ENCODE measurements at regions not wholly inside any gene's neighbourhood (a gene's known extent, or its start where the extent isn't known, plus 50 kb on each side); places are given as distances from the start of the nearest gene placed in this dataset.

GRCh38 chr11:130531061-130531460, 82.6 kb downstream of the ADAMTS15 start:
- Histone ChIP-seq H3K79me2 (ENCODE audit: control insufficient read depth, insufficient read depth, low read length) (no peaks in the 10 kb centered on the region), H3K36me3 (ENCODE audit: control insufficient read depth in 2 of 2, extremely low read depth in 1 of 2, insufficient read depth in 2 of 2, low read length in 2 of 2) (no peaks in the 10 kb centered on the region), H2AFZ (ENCODE audit: control insufficient read depth, low read length) (no peak overlapping the region), H3K4me3 (ENCODE audit: control insufficient read depth in 2 of 3, extremely low read depth in 1 of 3, insufficient read depth in 2 of 3, low read depth in 1 of 3, low read length in 3 of 3) (no peak overlapping the region), H3K4me2 (ENCODE audit: control insufficient read depth, extremely low read depth, insufficient read depth, low read depth, low read length) (no peak overlapping the region), H3K9ac (ENCODE audit: control insufficient read depth, extremely low read depth, insufficient read depth, low read length) (no peak overlapping the region), H4K20me1 (ENCODE audit: control insufficient read depth, extremely low read depth, insufficient read depth, low read length) (no peaks in the 10 kb centered on the region), H3K4me1 (ENCODE audit: control insufficient read depth, extremely low read depth, insufficient read depth, low read length) (peaks cover 20% of the 10 kb centered on the region), H3K27ac (ENCODE audit: control insufficient read depth, insufficient read depth, low read length) (no peak overlapping the region), H3K9me3 (ENCODE audit: control insufficient read depth, low read depth, low read length) (no peaks in the 10 kb centered on the region), H3K9me1 (ENCODE audit: control insufficient read depth, extremely low read depth, insufficient read depth, low read length) (no peaks in the 10 kb centered on the region), H3K27me3 (ENCODE audit: control insufficient read depth, extremely low read depth, insufficient read depth, low read length) (no peaks in the 10 kb centered on the region)
- DNase-seq (ENCODE audit: low read depth, low spot score), result no peak
- no peak for FAIRE-seq
- TF ChIP-seq CTCF (optimal IDR thresholded peaks at IDR 0.05 in 1 of 3, IDR thresholded peaks at IDR 0.05 in 1 of 3, conservative IDR thresholded peaks at IDR 0.05 in 1 of 3; ENCODE audit: extremely low read depth in 1 of 3, insufficient read depth in 2 of 3, low read length in 3 of 3) (peak in 2 of 3 experiments; percentile 5 to 7), EZH2 (IDR thresholded peaks at IDR 0.05; ENCODE audit: low read length) (no peak)
- dilution Hi-C loops (cut with MboI; ENCODE audit: extremely low pct_ligation_motif_present, low sequenced_read_pairs), result no loop called here

DNA sequence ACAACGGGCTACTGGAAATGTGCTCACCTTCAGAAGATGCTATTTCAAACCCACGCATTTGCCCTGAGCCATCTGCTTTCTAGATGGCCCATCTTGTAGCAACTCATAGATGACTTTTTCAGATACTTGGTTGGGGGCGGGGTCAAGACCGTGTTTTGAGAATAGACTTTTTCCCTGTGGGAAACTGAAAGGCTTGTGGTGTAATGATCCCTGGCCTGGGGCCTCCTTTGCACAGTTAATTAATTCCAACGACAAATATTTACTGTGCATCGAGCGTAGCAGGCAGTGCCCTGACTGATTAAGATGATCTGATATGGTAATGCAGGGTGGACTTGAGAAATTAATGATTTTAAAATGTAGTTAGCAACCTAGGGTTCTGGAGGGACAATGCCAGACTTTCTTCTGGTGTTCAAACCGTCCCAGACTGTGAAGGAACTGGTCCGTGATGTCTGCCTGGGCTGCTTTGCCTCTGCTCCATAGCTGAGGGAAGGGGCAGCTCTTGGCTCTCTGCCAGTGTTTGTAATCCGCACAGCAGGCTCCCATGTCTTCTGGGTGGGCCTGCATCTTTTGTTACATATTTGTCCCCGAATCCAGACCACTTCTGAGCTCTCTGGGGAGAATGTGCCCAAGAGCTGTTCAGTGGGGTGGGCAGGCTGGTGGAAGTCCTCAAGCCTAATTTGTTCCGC, 84.8 kb downstream of the ADAMTS15 start:
- Histone ChIP-seq H3K4me2 (ENCODE audit: control insufficient read depth, extremely low read depth, insufficient read depth, low read depth, low read length) (no peak overlapping the region), H4K20me1 (ENCODE audit: control insufficient read depth, extremely low read depth, insufficient read depth, low read length) (no peaks in the 10 kb centered on the region), H3K36me3 (ENCODE audit: control insufficient read depth in 2 of 2, extremely low read depth in 1 of 2, insufficient read depth in 2 of 2, low read length in 2 of 2) (no peaks in the 10 kb centered on the region), H3K9me3 (ENCODE audit: control insufficient read depth, low read depth, low read length) (no peaks in the 10 kb centered on the region), H3K27ac (ENCODE audit: control insufficient read depth, insufficient read depth, low read length) (no peak overlapping the region), H3K4me3 (ENCODE audit: control insufficient read depth in 2 of 3, extremely low read depth in 1 of 3, insufficient read depth in 2 of 3, low read depth in 1 of 3, low read length in 3 of 3) (no peak overlapping the region), H3K9me1 (ENCODE audit: control insufficient read depth, extremely low read depth, insufficient read depth, low read length) (no peaks in the 10 kb centered on the region), H3K9ac (ENCODE audit: control insufficient read depth, extremely low read depth, insufficient read depth, low read length) (no peak overlapping the region), H3K4me1 (ENCODE audit: control insufficient read depth, extremely low read depth, insufficient read depth, low read length) (peaks cover 10% of the 10 kb centered on the region), H3K79me2 (ENCODE audit: control insufficient read depth, insufficient read depth, low read length) (no peaks in the 10 kb centered on the region), H3K27me3 (ENCODE audit: control insufficient read depth, extremely low read depth, insufficient read depth, low read length) (no peaks in the 10 kb centered on the region), H2AFZ (ENCODE audit: control insufficient read depth, low read length) (no peak overlapping the region)
- no peak for TF ChIP-seq CTCF (optimal IDR thresholded peaks at IDR 0.05 in 1 of 3, IDR thresholded peaks at IDR 0.05 in 1 of 3, conservative IDR thresholded peaks at IDR 0.05 in 1 of 3; ENCODE audit: extremely low read depth in 1 of 3, insufficient read depth in 2 of 3, low read length in 3 of 3)
- no peak for TF ChIP-seq EZH2 (IDR thresholded peaks at IDR 0.05; ENCODE audit: low read length)
- FAIRE-seq, result no peak
- DNase-seq (ENCODE audit: low read depth, low spot score), result no peak
- dilution Hi-C loops (cut with MboI; ENCODE audit: extremely low pct_ligation_motif_present, low sequenced_read_pairs), result no loop called here
